ENCODE measurements at regions not wholly inside any gene's neighbourhood (a gene's known extent, or its start where the extent isn't known, plus 50 kb on each side); places are given as distances from the start of the nearest gene placed in this dataset.

GRCh38 chr6:21295506-21296240 lies 297.9 kb upstream of the SOX4 start:
- no peak overlapping the region for H3K4me3 ChIP-seq
- 80 to 86% methylated on average over 6 of the region's 6 CpGs for WGBS, 2 donors
- peak in 2 of 3 donors; percentile 80 to 88 for DNase-seq
- H3K36me3 ChIP-seq (ENCODE audit: control insufficient read depth in 4 of 4, insufficient read depth in 4 of 4, low read length in 4 of 4): no peaks in the 10 kb centered on the region
- no peaks in the 10 kb centered on the region for H3K27me3 ChIP-seq (ENCODE audit: control insufficient read depth in 3 of 3, insufficient read depth in 3 of 3, low read length in 2 of 3)
- ATAC-seq (ENCODE audit: insufficient read depth, low FRiP score): no peak
- no peaks in the 10 kb centered on the region for H3K9me3 ChIP-seq (ENCODE audit: control insufficient read depth in 4 of 4, insufficient read depth in 3 of 4, low read length in 3 of 4)
- no peak for TF ChIP-seq CTCF (IDR thresholded peaks at IDR 0.05; ENCODE audit: control extremely low read depth, extremely low read depth)
- peak overlapping the region in 1 of 2 donors; percentile 61 for H3K9ac ChIP-seq (ENCODE audit: insufficient read depth in 1 of 2, low read length in 2 of 2)
- peaks cover 0 to 25% (median 0%) of the 10 kb centered on the region in 5 donors for H3K4me1 ChIP-seq (ENCODE audit: control insufficient read depth in 5 of 5, insufficient read depth in 5 of 5, low read length in 5 of 5)
- no peak overlapping the region for H3K27ac ChIP-seq (ENCODE audit: low read depth in 1 of 2, low read length in 1 of 2)

GRCh38 chr6:21297665-21298064 lies 295.9 kb upstream of the SOX4 start:
- ATAC-seq (ENCODE audit: insufficient read depth, low FRiP score) (no peak), DNase-seq (no peak)
- Histone ChIP-seq H3K9me3 (ENCODE audit: control insufficient read depth in 4 of 4, insufficient read depth in 3 of 4, low read length in 3 of 4) (peaks cover 0 to 2% (median 0%) of the 10 kb centered on the region in 4 donors), H3K4me1 (ENCODE audit: control insufficient read depth in 5 of 5, insufficient read depth in 5 of 5, low read length in 5 of 5) (peaks cover 0 to 25% (median 0%) of the 10 kb centered on the region in 5 donors), H3K27me3 (ENCODE audit: control insufficient read depth in 3 of 3, insufficient read depth in 3 of 3, low read length in 2 of 3) (no peaks in the 10 kb centered on the region), H3K9ac (ENCODE audit: insufficient read depth in 1 of 2, low read length in 2 of 2) (no peak overlapping the region), H3K36me3 (ENCODE audit: control insufficient read depth in 4 of 4, insufficient read depth in 4 of 4, low read length in 4 of 4) (no peaks in the 10 kb centered on the region), H3K4me3 (no peak overlapping the region), H3K27ac (ENCODE audit: low read depth in 1 of 2, low read length in 1 of 2) (no peak overlapping the region)
- no peak for TF ChIP-seq CTCF (IDR thresholded peaks at IDR 0.05; ENCODE audit: control extremely low read depth, extremely low read depth)
- WGBS, 2 donors: 66 to 89% methylated on average over 3 of the region's 3 CpGs

- DNase-seq: peak in 1 of 3 donors; percentile 45
- no peak overlapping the region for H3K27ac ChIP-seq (ENCODE audit: low read depth in 1 of 2, low read length in 1 of 2)
- H3K9me3 ChIP-seq (ENCODE audit: control insufficient read depth in 4 of 4, insufficient read depth in 3 of 4, low read length in 3 of 4): peaks cover 0 to 2% (median 0%) of the 10 kb centered on the region in 4 donors
- H3K9ac ChIP-seq (ENCODE audit: insufficient read depth in 1 of 2, low read length in 2 of 2): no peak overlapping the region
- H3K4me1 ChIP-seq (ENCODE audit: control insufficient read depth in 5 of 5, insufficient read depth in 5 of 5, low read length in 5 of 5): peaks cover 0 to 25% (median 0%) of the 10 kb centered on the region in 5 donors
- H3K27me3 ChIP-seq (ENCODE audit: control insufficient read depth in 3 of 3, insufficient read depth in 3 of 3, low read length in 2 of 3): no peaks in the 10 kb centered on the region
- no peak for TF ChIP-seq CTCF (IDR thresholded peaks at IDR 0.05; ENCODE audit: control extremely low read depth, extremely low read depth)
- no peak for ATAC-seq (ENCODE audit: insufficient read depth, low FRiP score)
- no peaks in the 10 kb centered on the region for H3K36me3 ChIP-seq (ENCODE audit: control insufficient read depth in 4 of 4, insufficient read depth in 4 of 4, low read length in 4 of 4)
- H3K4me3 ChIP-seq: no peak overlapping the region
- 72 to 88% methylated on average over 2 of the region's 2 CpGs for WGBS, 2 donors
Measured at GRCh38 chr6:21299216-21299615, 294.3 kb upstream of the SOX4 start.

All from lung (tissue), 11 donors.